ENCODE measurements at regions not wholly inside any gene's neighbourhood (a gene's known extent, or its start where the extent isn't known, plus 50 kb on each side); places are given as distances from the start of the nearest gene placed in this dataset.

GRCh38 chr1:87973896-87974295 is 645.2 kb downstream of the LMO4 start:
- TF ChIP-seq CTCF (conservative IDR thresholded peaks at IDR 0.05 in 1 of 2, IDR thresholded peaks at IDR 0.05 in 1 of 2; ENCODE audit: low read depth in 1 of 2, low read length in 2 of 2) (no peak), EZH2 (IDR thresholded peaks at IDR 0.05; ENCODE audit: low read length, missing control alignments) (no peak)

All from fibroblast of lung (primary cell).